OCI-M2 (cell line): ENCODE measurements at regions not wholly inside any gene's neighbourhood (a gene's known extent, or its start where the extent isn't known, plus 50 kb on each side); places are given as distances from the start of the nearest gene placed in this dataset.

Experiments used
- DNase-seq: peaks from one replicate; lab custom pipeline; 2025; ENCODE audit not compliant: unreplicated experiment; lab: John Stamatoyannopoulos, UW

GRCh38 chr10:10110844-10111490, 906.7 kb upstream of the CELF2 start:
- no peak for DNase-seq

- no peak for DNase-seq
These were observed 899.5 kb upstream of the CELF2 start for GRCh38 chr10:10118131-10118530.

- no peak for DNase-seq
These were observed 897.0 kb upstream of the CELF2 start for GRCh38 chr10:10120671-10121070.

GRCh38 chr10:10125676-10126075, 892.0 kb upstream of the CELF2 start:
- no peak for DNase-seq

GRCh38 chr10:10126218-10126617, 891.5 kb upstream of the CELF2 start:
- no peak for DNase-seq

- no peak for DNase-seq
These were observed 889.3 kb upstream of the CELF2 start for GRCh38 chr10:10128387-10128786.

GRCh38 chr10:10130686-10131085, 887.0 kb upstream of the CELF2 start:
- no peak for DNase-seq

GRCh38 chr10:10132009-10132408, 885.7 kb upstream of the CELF2 start:
- no peak for DNase-seq

- DNase-seq: no peak
These were observed 884.4 kb upstream of the CELF2 start for GRCh38 chr10:10133281-10133680.

- DNase-seq: no peak
These were observed 879.0 kb upstream of the CELF2 start for GRCh38 chr10:10138685-10139084.

GRCh38 chr10:10141782-10142382, 875.8 kb upstream of the CELF2 start:
- no peak for DNase-seq

GRCh38 chr10:10146604-10147003, 871.1 kb upstream of the CELF2 start:
- DNase-seq: no peak

GRCh38 chr10:10149899-10150298, 867.8 kb upstream of the CELF2 start:
- DNase-seq: no peak

GRCh38 chr10:10156917-10157600, 860.6 kb upstream of the CELF2 start:
- DNase-seq: no peak

GRCh38 chr10:10160821-10161312, 856.8 kb upstream of the CELF2 start:
- DNase-seq: no peak

GRCh38 chr10:10164848-10165247, 852.8 kb upstream of the CELF2 start:
- no peak for DNase-seq

GRCh38 chr10:10165415-10165814, 852.3 kb upstream of the CELF2 start:
- DNase-seq: no peak

GRCh38 chr10:10178476-10178875, 839.2 kb upstream of the CELF2 start:
- DNase-seq: no peak

- no peak for DNase-seq
These were observed 823.8 kb upstream of the CELF2 start for GRCh38 chr10:10193848-10194247.

GRCh38 chr10:10196701-10197100, 821.0 kb upstream of the CELF2 start:
- DNase-seq: no peak

GRCh38 chr10:10197423-10197822, 820.2 kb upstream of the CELF2 start:
- no peak for DNase-seq

- no peak for DNase-seq
These were observed 819.3 kb upstream of the CELF2 start for GRCh38 chr10:10198363-10198762.
